Endothelial cell of umbilical vein (primary cell): ENCODE measurements at regions not wholly inside any gene's neighbourhood (a gene's known extent, or its start where the extent isn't known, plus 50 kb on each side); places are given as distances from the start of the nearest gene placed in this dataset.

Source experiments
- EZH2 ChIP-seq: IDR thresholded peaks from 2 replicates; pipeline ENCODE4 v1.6.1; 2012; ENCODE audit warnings: borderline replicate concordance, low read depth, mild to moderate bottlenecking, moderate library complexity, low read length, inconsistent platforms; ENCODE audit not compliant: severe bottlenecking
- MYC ChIP-seq: IDR thresholded peaks from one replicate; pipeline ENCODE4 v1.6.1; 2011; ENCODE audit warnings: mild to moderate bottlenecking, low read depth, low read length
- POLR2A ChIP-seq: IDR thresholded peaks from 2 replicates; pipeline ENCODE4 v1.6.1; 2012; ENCODE audit warnings: low read depth, mild to moderate bottlenecking, control low read depth, low read length
- TF ChIP-seq, protein P1 (sequence below): IDR thresholded peaks from 2 replicates; pipeline ENCODE4 v1.6.1; 2011; ENCODE audit not compliant: insufficient read depth, insufficient read length
- TF ChIP-seq, protein P2 (sequence below), 2 donors: IDR thresholded peaks; 1 replicate in 1 of 2; 2 replicates in 1 of 2; pipeline ENCODE4 v1.5.1; 2011; ENCODE audit warnings: low read length in 2 of 2, mild to moderate bottlenecking in 2 of 2, moderate library complexity in 2 of 2, control low read depth in 1 of 2, inconsistent platforms in 1 of 2, low read depth in 1 of 2; ENCODE audit not compliant: insufficient read depth in 1 of 2; ENCODE audit errors: extremely low read depth in 1 of 2

DNA sequence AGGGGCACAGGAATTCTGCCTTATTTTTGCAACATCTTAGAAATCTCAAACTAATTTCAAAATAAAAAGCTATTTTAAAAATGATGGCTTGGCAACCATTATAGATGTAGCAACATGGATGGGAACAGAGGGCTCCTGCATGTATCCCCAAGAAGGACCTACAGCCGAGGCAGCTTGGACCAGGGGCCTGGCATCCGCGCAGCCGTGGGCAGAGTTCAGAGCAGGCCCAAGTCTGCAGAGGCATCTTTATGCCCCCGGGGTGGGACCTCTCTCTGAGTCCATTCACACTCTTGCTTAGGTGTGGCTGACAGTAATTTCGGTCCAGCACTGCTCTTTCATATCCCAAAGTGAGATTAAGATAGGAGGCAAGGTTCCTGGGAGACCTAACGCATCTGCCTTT is 425.8 kb upstream of the MYT1L start:
- TF ChIP-seq, protein P1, sequence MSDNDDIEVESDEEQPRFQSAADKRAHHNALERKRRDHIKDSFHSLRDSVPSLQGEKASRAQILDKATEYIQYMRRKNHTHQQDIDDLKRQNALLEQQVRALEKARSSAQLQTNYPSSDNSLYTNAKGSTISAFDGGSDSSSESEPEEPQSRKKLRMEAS: no peak
- TF ChIP-seq EZH2 (no peak), POLR2A (no peak), MYC (no peak)
- TF ChIP-seq, protein P2, sequence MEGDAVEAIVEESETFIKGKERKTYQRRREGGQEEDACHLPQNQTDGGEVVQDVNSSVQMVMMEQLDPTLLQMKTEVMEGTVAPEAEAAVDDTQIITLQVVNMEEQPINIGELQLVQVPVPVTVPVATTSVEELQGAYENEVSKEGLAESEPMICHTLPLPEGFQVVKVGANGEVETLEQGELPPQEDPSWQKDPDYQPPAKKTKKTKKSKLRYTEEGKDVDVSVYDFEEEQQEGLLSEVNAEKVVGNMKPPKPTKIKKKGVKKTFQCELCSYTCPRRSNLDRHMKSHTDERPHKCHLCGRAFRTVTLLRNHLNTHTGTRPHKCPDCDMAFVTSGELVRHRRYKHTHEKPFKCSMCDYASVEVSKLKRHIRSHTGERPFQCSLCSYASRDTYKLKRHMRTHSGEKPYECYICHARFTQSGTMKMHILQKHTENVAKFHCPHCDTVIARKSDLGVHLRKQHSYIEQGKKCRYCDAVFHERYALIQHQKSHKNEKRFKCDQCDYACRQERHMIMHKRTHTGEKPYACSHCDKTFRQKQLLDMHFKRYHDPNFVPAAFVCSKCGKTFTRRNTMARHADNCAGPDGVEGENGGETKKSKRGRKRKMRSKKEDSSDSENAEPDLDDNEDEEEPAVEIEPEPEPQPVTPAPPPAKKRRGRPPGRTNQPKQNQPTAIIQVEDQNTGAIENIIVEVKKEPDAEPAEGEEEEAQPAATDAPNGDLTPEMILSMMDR (IDR thresholded peaks at IDR 0.05; ENCODE audit: extremely low read depth in 1 of 2, insufficient read depth in 1 of 2, low read depth in 1 of 2, low read length in 2 of 2): no peak
